Vagina (tissue), 2 donors: ENCODE measurements at regions not wholly inside any gene's neighbourhood (a gene's known extent, or its start where the extent isn't known, plus 50 kb on each side); places are given as distances from the start of the nearest gene placed in this dataset.

Experiments
- CTCF ChIP-seq, 3 experiments: fragments of 450-650 bp in 2 of 3; fragments of 200-600 bp in 1 of 3; sonication (generic) in 1 of 3; IDR thresholded peaks; one replicate each; pipeline ENCODE4 v1.5.1; 2017 to 2019; ENCODE audit warnings: antibody characterized with exemption in 3 of 3, mild to moderate bottlenecking in 2 of 3, moderate library complexity in 2 of 3
- POLR2A ChIP-seq, 2 donors: fragments of 450-650 bp; IDR thresholded peaks; one replicate each; pipeline ENCODE4 v1.6.1; 2017; ENCODE audit warnings: antibody characterized with exemption in 2 of 2, mild to moderate bottlenecking in 2 of 2, moderate library complexity in 2 of 2
- POLR2AphosphoS5 ChIP-seq, 2 donors: sonication (generic); formaldehyde crosslinking; IDR thresholded peaks; one replicate each; pipeline ENCODE4 v1.9.0; 2017; ENCODE audit warnings: antibody characterized with exemption in 2 of 2, mild to moderate bottlenecking in 2 of 2, low read depth in 1 of 2; ENCODE audit not compliant: insufficient read depth in 1 of 2

GRCh38 chr5:58108511-58108910, 351.4 kb downstream of the PLK2 start:
- no peak for TF ChIP-seq CTCF (IDR thresholded peaks at IDR 0.05)
- TF ChIP-seq POLR2AphosphoS5 (IDR thresholded peaks at IDR 0.05; ENCODE audit: insufficient read depth in 1 of 2, low read depth in 1 of 2), result no peak
- no peak for TF ChIP-seq POLR2A (IDR thresholded peaks at IDR 0.05)
